ENCODE measurements at regions not wholly inside any gene's neighbourhood (a gene's known extent, or its start where the extent isn't known, plus 50 kb on each side); places are given as distances from the start of the nearest gene placed in this dataset.

DNA sequence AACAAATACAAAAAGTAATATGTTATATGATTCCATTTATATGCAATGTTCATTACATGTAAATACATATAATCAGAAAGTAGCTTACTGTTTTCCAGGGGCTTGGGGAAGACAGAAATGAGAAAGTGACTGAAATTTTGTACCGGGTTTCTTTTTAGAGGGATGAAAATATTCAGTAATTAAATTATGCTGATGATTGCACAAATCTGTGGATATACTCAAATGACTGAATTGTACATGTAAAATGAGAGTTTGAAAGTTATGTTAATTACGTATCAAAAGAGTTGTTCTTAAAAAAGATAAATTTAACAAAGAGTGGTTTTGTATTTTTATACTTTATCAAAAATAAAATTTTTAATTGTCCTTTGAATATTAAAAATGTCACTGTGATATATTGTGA is 856.3 kb downstream of the DSC3 start:
- TF ChIP-seq GATA2 (IDR thresholded peaks at IDR 0.05; ENCODE audit: low read depth, low read length): no peak
- no peak for TF ChIP-seq GATA3 (IDR thresholded peaks at IDR 0.05; ENCODE audit: low read depth, low read length)

All from SH-SY5Y (cell line).